ENCODE measurements at regions not wholly inside any gene's neighbourhood (a gene's known extent, or its start where the extent isn't known, plus 50 kb on each side); places are given as distances from the start of the nearest gene placed in this dataset.

GRCh38 chr16:26801628-26802027, 265.1 kb upstream of the C16orf82 start:
- no peaks in the 10 kb centered on the region for H3K9me3 ChIP-seq
- no peaks in the 10 kb centered on the region for H3K36me3 ChIP-seq
- no peak overlapping the region for H3K4me3 ChIP-seq (ENCODE audit: low read depth in 1 of 2, low read length in 1 of 2)

GRCh38 chr16:26802440-26802839, 264.3 kb upstream of the C16orf82 start:
- Histone ChIP-seq H3K27me3 (no peaks in the 10 kb centered on the region), H3K36me3 (no peaks in the 10 kb centered on the region), H3K27ac (no peak overlapping the region), H3K4me3 (ENCODE audit: low read depth in 1 of 2, low read length in 1 of 2) (no peak overlapping the region), H3K9me3 (no peaks in the 10 kb centered on the region), H3K4me1 (ENCODE audit: control insufficient read depth in 1 of 2, insufficient read depth in 1 of 2, low read depth in 1 of 2, low read length in 1 of 2) (no peaks in the 10 kb centered on the region)
- TF ChIP-seq CTCF (IDR thresholded peaks at IDR 0.05) = no peak

More at GRCh38 chr16:26801628-26802027, 265.1 kb upstream of the C16orf82 start:
- Histone ChIP-seq H3K27me3 (no peaks in the 10 kb centered on the region), H3K27ac (no peak overlapping the region), H3K4me1 (ENCODE audit: control insufficient read depth in 1 of 2, insufficient read depth in 1 of 2, low read depth in 1 of 2, low read length in 1 of 2) (no peaks in the 10 kb centered on the region)
- no peak for TF ChIP-seq CTCF (IDR thresholded peaks at IDR 0.05)

GRCh38 chr16:26802965-26803364, 263.8 kb upstream of the C16orf82 start:
- no peaks in the 10 kb centered on the region for H3K36me3 ChIP-seq
- H3K27ac ChIP-seq = no peak overlapping the region
- no peak overlapping the region for H3K4me3 ChIP-seq (ENCODE audit: low read depth in 1 of 2, low read length in 1 of 2)
- H3K4me1 ChIP-seq (ENCODE audit: control insufficient read depth in 1 of 2, insufficient read depth in 1 of 2, low read depth in 1 of 2, low read length in 1 of 2) = no peaks in the 10 kb centered on the region
- no peak for TF ChIP-seq CTCF (IDR thresholded peaks at IDR 0.05)
- H3K27me3 ChIP-seq = no peaks in the 10 kb centered on the region
- no peaks in the 10 kb centered on the region for H3K9me3 ChIP-seq

GRCh38 chr16:26806657-26807056, 260.1 kb upstream of the C16orf82 start:
- H3K36me3 ChIP-seq = no peaks in the 10 kb centered on the region
- H3K27me3 ChIP-seq = no peaks in the 10 kb centered on the region
- H3K27ac ChIP-seq = no peak overlapping the region
- no peaks in the 10 kb centered on the region for H3K9me3 ChIP-seq
- no peaks in the 10 kb centered on the region for H3K4me1 ChIP-seq (ENCODE audit: control insufficient read depth in 1 of 2, insufficient read depth in 1 of 2, low read depth in 1 of 2, low read length in 1 of 2)
- H3K4me3 ChIP-seq (ENCODE audit: low read depth in 1 of 2, low read length in 1 of 2) = no peak overlapping the region
- TF ChIP-seq CTCF (IDR thresholded peaks at IDR 0.05) = no peak

GRCh38 chr16:26809461-26809860, 257.3 kb upstream of the C16orf82 start:
- Histone ChIP-seq H3K36me3 (no peaks in the 10 kb centered on the region), H3K27me3 (no peaks in the 10 kb centered on the region), H3K9me3 (peaks cover 8% of the 10 kb centered on the region), H3K4me1 (ENCODE audit: control insufficient read depth in 1 of 2, insufficient read depth in 1 of 2, low read depth in 1 of 2, low read length in 1 of 2) (no peaks in the 10 kb centered on the region), H3K27ac (no peak overlapping the region), H3K4me3 (ENCODE audit: low read depth in 1 of 2, low read length in 1 of 2) (no peak overlapping the region)
- TF ChIP-seq CTCF (IDR thresholded peaks at IDR 0.05) = no peak

- H3K9me3 ChIP-seq = peaks cover 8% of the 10 kb centered on the region
- TF ChIP-seq CTCF (IDR thresholded peaks at IDR 0.05) = no peak
- no peak overlapping the region for H3K4me3 ChIP-seq (ENCODE audit: low read depth in 1 of 2, low read length in 1 of 2)
- H3K27me3 ChIP-seq = no peaks in the 10 kb centered on the region
- no peaks in the 10 kb centered on the region for H3K4me1 ChIP-seq (ENCODE audit: control insufficient read depth in 1 of 2, insufficient read depth in 1 of 2, low read depth in 1 of 2, low read length in 1 of 2)
- H3K27ac ChIP-seq = no peak overlapping the region
- no peaks in the 10 kb centered on the region for H3K36me3 ChIP-seq
Measured at GRCh38 chr16:26816266-26816665, 250.5 kb upstream of the C16orf82 start.

All from neutrophil (primary cell).